ENCODE measurements at regions not wholly inside any gene's neighbourhood (a gene's known extent, or its start where the extent isn't known, plus 50 kb on each side); places are given as distances from the start of the nearest gene placed in this dataset.

DNA sequence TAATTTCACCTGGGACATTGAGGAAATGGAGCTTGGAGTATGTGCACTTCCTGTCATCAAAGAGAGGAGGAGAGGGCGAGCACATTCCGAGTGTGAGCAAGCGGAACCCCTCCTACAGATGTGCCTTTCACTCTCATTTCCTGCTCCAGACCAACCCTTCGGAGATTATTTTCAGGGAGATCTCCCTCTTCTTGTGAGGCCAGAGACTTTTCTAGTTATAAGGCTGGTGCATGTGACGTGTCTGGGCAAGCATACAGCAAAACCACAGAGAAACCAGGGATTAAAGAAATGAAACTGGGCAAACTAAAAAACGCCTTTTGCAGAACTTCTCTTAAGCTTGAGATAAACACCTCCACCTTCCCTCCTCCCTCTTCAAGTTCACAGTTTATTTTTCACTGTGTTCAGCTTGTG, 409.2 kb upstream of the TCF4 start:
- H3K56ac ChIP-seq (ENCODE audit: low read length), result no peak overlapping the region
- no peak overlapping the region for H2BK5ac ChIP-seq (ENCODE audit: low read length)
- DNase-seq, result peak; percentile 27
- H4K8ac ChIP-seq (ENCODE audit: low read depth, low read length), result no peak overlapping the region
- H3K23ac ChIP-seq (ENCODE audit: low read length), result no peak overlapping the region
- H3K4me2 ChIP-seq (ENCODE audit: low read length), result no peak overlapping the region
- H3K27ac ChIP-seq (ENCODE audit: low read depth, low read length), result no peak overlapping the region
- no peaks in the 10 kb centered on the region for H3K79me2 ChIP-seq (ENCODE audit: control insufficient read depth, insufficient read depth, low read length)
- no peak overlapping the region for H3K4ac ChIP-seq (ENCODE audit: low read depth, low read length)
- no peaks in the 10 kb centered on the region for H3K36me3 ChIP-seq (ENCODE audit: control insufficient read depth, insufficient read depth, low read length)
- H3K9ac ChIP-seq (ENCODE audit: low read length), result no peak overlapping the region
- no peak overlapping the region for H4K5ac ChIP-seq (ENCODE audit: low read length)
- no peak overlapping the region for H3K4me3 ChIP-seq (ENCODE audit: low read length)
- WGBS (ENCODE audit: extremely low coverage, insufficient coverage, low lambda C conversion rate), result no CpG with 5 or more reads among the region's 6 CpGs
- H2BK120ac ChIP-seq (ENCODE audit: low read depth, low read length), result no peak overlapping the region
- no peak overlapping the region for H2AK5ac ChIP-seq (ENCODE audit: low read length)
- no peak overlapping the region for H2BK15ac ChIP-seq (replicated peaks; ENCODE audit: low read depth)
- H3K4me1 ChIP-seq (ENCODE audit: control insufficient read depth, low read depth, low read length), result peaks cover 10% of the 10 kb centered on the region
- no peaks in the 10 kb centered on the region for H3K79me1 ChIP-seq (ENCODE audit: low read length)
- H3K18ac ChIP-seq (ENCODE audit: low read length), result no peak overlapping the region
- H3K27me3 ChIP-seq (ENCODE audit: insufficient read depth, low read length, poor library complexity), result no peaks in the 10 kb centered on the region

- Histone ChIP-seq H3K4me1 (ENCODE audit: control insufficient read depth, low read depth, low read length) (peaks cover 10% of the 10 kb centered on the region), H3K23ac (ENCODE audit: low read length) (no peak overlapping the region), H3K18ac (ENCODE audit: low read length) (no peak overlapping the region), H3K27me3 (ENCODE audit: insufficient read depth, low read length, poor library complexity) (no peaks in the 10 kb centered on the region), H2BK5ac (ENCODE audit: low read length) (no peak overlapping the region), H2BK120ac (ENCODE audit: low read depth, low read length) (no peak overlapping the region), H3K27ac (ENCODE audit: low read depth, low read length) (no peak overlapping the region), H4K8ac (ENCODE audit: low read depth, low read length) (no peak overlapping the region), H3K9ac (ENCODE audit: low read length) (no peak overlapping the region), H3K79me2 (ENCODE audit: control insufficient read depth, insufficient read depth, low read length) (no peaks in the 10 kb centered on the region), H3K56ac (ENCODE audit: low read length) (no peak overlapping the region), H4K5ac (ENCODE audit: low read length) (no peak overlapping the region), H2BK15ac (replicated peaks; ENCODE audit: low read depth) (no peak overlapping the region), H3K4me2 (ENCODE audit: low read length) (no peak overlapping the region), H3K36me3 (ENCODE audit: control insufficient read depth, insufficient read depth, low read length) (no peaks in the 10 kb centered on the region), H2AK5ac (ENCODE audit: low read length) (no peak overlapping the region), H3K79me1 (ENCODE audit: low read length) (no peaks in the 10 kb centered on the region), H3K4me3 (ENCODE audit: low read length) (no peak overlapping the region), H3K4ac (ENCODE audit: low read depth, low read length) (no peak overlapping the region)
- no CpG with 5 or more reads among the region's 5 CpGs for WGBS (ENCODE audit: extremely low coverage, insufficient coverage, low lambda C conversion rate)
- DNase-seq, result no peak
Measured at GRCh38 chr18:55996717-55997116, 408.7 kb upstream of the TCF4 start.

DNA sequence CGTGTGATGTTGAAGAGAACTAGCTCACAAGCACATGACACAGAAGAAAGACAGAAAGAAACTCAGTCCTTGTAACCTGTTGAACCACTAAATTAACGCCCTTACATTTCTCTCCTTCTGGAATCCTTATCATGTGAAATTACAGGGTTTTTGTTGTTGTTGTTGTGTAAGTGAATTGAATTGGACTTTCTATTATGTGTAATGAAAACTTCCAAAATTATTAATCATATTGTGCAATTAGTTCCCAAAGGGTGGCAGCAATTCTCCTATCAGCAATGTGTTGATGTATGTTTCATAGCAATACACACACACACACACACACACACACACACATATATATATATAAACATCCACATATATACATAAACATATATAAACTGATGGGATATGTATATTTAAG, 402.2 kb upstream of the TCF4 start:
- DNase-seq, result no peak
- no CpG with 5 or more reads among the region's 2 CpGs for WGBS (ENCODE audit: extremely low coverage, insufficient coverage, low lambda C conversion rate)
- Histone ChIP-seq H3K4me3 (ENCODE audit: low read length) (no peak overlapping the region), H3K18ac (ENCODE audit: low read length) (no peak overlapping the region), H4K8ac (ENCODE audit: low read depth, low read length) (no peak overlapping the region), H3K79me1 (ENCODE audit: low read length) (no peaks in the 10 kb centered on the region), H3K9ac (ENCODE audit: low read length) (no peak overlapping the region), H4K5ac (ENCODE audit: low read length) (no peak overlapping the region), H3K56ac (ENCODE audit: low read length) (no peak overlapping the region), H2BK120ac (ENCODE audit: low read depth, low read length) (no peak overlapping the region), H3K23ac (ENCODE audit: low read length) (no peak overlapping the region), H3K27ac (ENCODE audit: low read depth, low read length) (no peak overlapping the region), H3K4me2 (ENCODE audit: low read length) (no peak overlapping the region), H2BK5ac (ENCODE audit: low read length) (no peak overlapping the region), H3K36me3 (ENCODE audit: control insufficient read depth, insufficient read depth, low read length) (no peaks in the 10 kb centered on the region), H3K4me1 (ENCODE audit: control insufficient read depth, low read depth, low read length) (no peaks in the 10 kb centered on the region), H2BK15ac (replicated peaks; ENCODE audit: low read depth) (no peak overlapping the region), H3K4ac (ENCODE audit: low read depth, low read length) (no peak overlapping the region), H2AK5ac (ENCODE audit: low read length) (no peak overlapping the region), H3K27me3 (ENCODE audit: insufficient read depth, low read length, poor library complexity) (no peaks in the 10 kb centered on the region), H3K79me2 (ENCODE audit: control insufficient read depth, insufficient read depth, low read length) (no peaks in the 10 kb centered on the region)

DNA sequence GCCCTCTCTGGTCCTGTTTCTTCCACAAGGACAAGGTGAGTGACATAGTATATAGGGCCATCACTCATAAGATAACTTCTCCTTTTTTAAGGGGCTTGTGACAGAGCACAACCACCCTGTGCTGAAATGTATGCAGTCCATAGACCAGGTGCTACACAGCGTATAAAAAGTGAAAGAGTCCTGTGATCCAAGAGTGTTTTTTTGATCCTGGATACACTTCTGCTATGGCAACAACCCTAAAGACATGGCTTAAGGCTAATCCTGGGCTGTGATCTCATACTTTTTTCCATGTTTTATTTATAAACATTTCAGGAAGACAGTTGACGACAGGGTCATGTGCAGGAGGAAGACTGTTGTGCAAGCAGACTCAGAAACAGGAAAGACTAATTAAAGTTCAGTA, 400.5 kb upstream of the TCF4 start:
- no peak overlapping the region for H3K4ac ChIP-seq (ENCODE audit: low read depth, low read length)
- no peaks in the 10 kb centered on the region for H3K27me3 ChIP-seq (ENCODE audit: insufficient read depth, low read length, poor library complexity)
- no peak overlapping the region for H2BK15ac ChIP-seq (replicated peaks; ENCODE audit: low read depth)
- H3K56ac ChIP-seq (ENCODE audit: low read length), result no peak overlapping the region
- no peaks in the 10 kb centered on the region for H3K79me2 ChIP-seq (ENCODE audit: control insufficient read depth, insufficient read depth, low read length)
- no peaks in the 10 kb centered on the region for H3K4me1 ChIP-seq (ENCODE audit: control insufficient read depth, low read depth, low read length)
- H3K79me1 ChIP-seq (ENCODE audit: low read length), result no peaks in the 10 kb centered on the region
- H3K18ac ChIP-seq (ENCODE audit: low read length), result no peak overlapping the region
- no peak overlapping the region for H3K4me2 ChIP-seq (ENCODE audit: low read length)
- no peak overlapping the region for H3K4me3 ChIP-seq (ENCODE audit: low read length)
- no peak overlapping the region for H3K27ac ChIP-seq (ENCODE audit: low read depth, low read length)
- DNase-seq, result no peak
- H2BK120ac ChIP-seq (ENCODE audit: low read depth, low read length), result no peak overlapping the region
- no peak overlapping the region for H2AK5ac ChIP-seq (ENCODE audit: low read length)
- no peak overlapping the region for H4K8ac ChIP-seq (ENCODE audit: low read depth, low read length)
- H4K5ac ChIP-seq (ENCODE audit: low read length), result no peak overlapping the region
- no peak overlapping the region for H2BK5ac ChIP-seq (ENCODE audit: low read length)
- no CpG with 5 or more reads among the region's 2 CpGs for WGBS (ENCODE audit: extremely low coverage, insufficient coverage, low lambda C conversion rate)
- no peak overlapping the region for H3K9ac ChIP-seq (ENCODE audit: low read length)
- H3K36me3 ChIP-seq (ENCODE audit: control insufficient read depth, insufficient read depth, low read length), result no peaks in the 10 kb centered on the region
- H3K23ac ChIP-seq (ENCODE audit: low read length), result no peak overlapping the region

DNA sequence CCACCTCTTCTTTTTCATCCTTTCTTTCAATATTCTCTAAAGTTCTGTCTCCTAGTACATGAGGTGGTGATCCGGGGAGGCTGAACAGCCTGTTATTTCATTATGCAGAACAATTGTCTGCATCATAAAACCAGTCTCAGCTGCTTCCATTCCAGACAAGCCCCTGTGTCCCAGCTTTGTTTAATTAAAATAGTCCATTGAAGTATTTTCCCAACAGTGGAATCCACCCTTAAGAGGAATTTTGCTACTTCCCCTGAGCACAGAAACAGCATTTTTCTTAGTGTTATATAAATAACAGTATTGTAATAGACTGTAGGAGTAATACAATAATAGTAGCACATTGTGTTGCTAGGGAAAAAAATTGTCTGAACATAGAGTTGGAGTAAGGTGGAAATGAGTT, 395.4 kb upstream of the TCF4 start:
- no peak overlapping the region for H2BK120ac ChIP-seq (ENCODE audit: low read depth, low read length)
- DNase-seq, result no peak
- no peak overlapping the region for H3K4ac ChIP-seq (ENCODE audit: low read depth, low read length)
- no peak overlapping the region for H3K9ac ChIP-seq (ENCODE audit: low read length)
- no peaks in the 10 kb centered on the region for H3K4me1 ChIP-seq (ENCODE audit: control insufficient read depth, low read depth, low read length)
- no peaks in the 10 kb centered on the region for H3K36me3 ChIP-seq (ENCODE audit: control insufficient read depth, insufficient read depth, low read length)
- no peak overlapping the region for H4K5ac ChIP-seq (ENCODE audit: low read length)
- H3K27me3 ChIP-seq (ENCODE audit: insufficient read depth, low read length, poor library complexity), result no peaks in the 10 kb centered on the region
- H3K4me2 ChIP-seq (ENCODE audit: low read length), result no peak overlapping the region
- H3K4me3 ChIP-seq (ENCODE audit: low read length), result no peak overlapping the region
- no peak overlapping the region for H2BK15ac ChIP-seq (replicated peaks; ENCODE audit: low read depth)
- H3K79me2 ChIP-seq (ENCODE audit: control insufficient read depth, insufficient read depth, low read length), result no peaks in the 10 kb centered on the region
- no peak overlapping the region for H4K8ac ChIP-seq (ENCODE audit: low read depth, low read length)
- H3K18ac ChIP-seq (ENCODE audit: low read length), result no peak overlapping the region
- no peak overlapping the region for H2BK5ac ChIP-seq (ENCODE audit: low read length)
- H3K56ac ChIP-seq (ENCODE audit: low read length), result no peak overlapping the region
- no peak overlapping the region for H3K23ac ChIP-seq (ENCODE audit: low read length)
- no CpG with 5 or more reads among the region's 1 CpG for WGBS (ENCODE audit: extremely low coverage, insufficient coverage, low lambda C conversion rate)
- no peaks in the 10 kb centered on the region for H3K79me1 ChIP-seq (ENCODE audit: low read length)
- no peak overlapping the region for H3K27ac ChIP-seq (ENCODE audit: low read depth, low read length)
- no peak overlapping the region for H2AK5ac ChIP-seq (ENCODE audit: low read length)

DNA sequence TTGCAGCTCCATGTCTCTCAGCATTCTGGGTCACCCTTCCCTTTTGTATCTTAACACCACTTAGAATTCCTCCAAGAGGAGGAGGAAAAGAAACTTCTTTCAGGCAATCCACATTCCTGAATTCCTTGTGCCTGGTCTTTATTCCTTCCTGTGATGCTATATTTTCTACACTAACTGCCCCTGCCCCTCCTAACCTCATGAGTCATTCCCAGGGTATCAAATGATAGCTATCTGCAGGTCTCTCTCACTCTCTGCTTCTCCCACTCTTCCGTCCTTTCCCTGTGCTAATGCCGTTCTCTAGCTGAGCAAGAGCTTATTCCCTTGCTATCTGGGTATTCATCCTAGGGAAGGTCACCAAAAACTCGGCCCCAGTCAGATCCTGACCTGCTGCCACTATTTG, 395.0 kb upstream of the TCF4 start:
- no peak overlapping the region for H3K4me3 ChIP-seq (ENCODE audit: low read length)
- no peak overlapping the region for H3K4ac ChIP-seq (ENCODE audit: low read depth, low read length)
- peak; percentile 88 for DNase-seq
- H2BK120ac ChIP-seq (ENCODE audit: low read depth, low read length), result no peak overlapping the region
- H3K18ac ChIP-seq (ENCODE audit: low read length), result no peak overlapping the region
- H3K79me2 ChIP-seq (ENCODE audit: control insufficient read depth, insufficient read depth, low read length), result no peaks in the 10 kb centered on the region
- no peak overlapping the region for H2BK5ac ChIP-seq (ENCODE audit: low read length)
- H3K27ac ChIP-seq (ENCODE audit: low read depth, low read length), result no peak overlapping the region
- no CpG with 5 or more reads among the region's 3 CpGs for WGBS (ENCODE audit: extremely low coverage, insufficient coverage, low lambda C conversion rate)
- H3K9ac ChIP-seq (ENCODE audit: low read length), result no peak overlapping the region
- no peak overlapping the region for H3K23ac ChIP-seq (ENCODE audit: low read length)
- H3K79me1 ChIP-seq (ENCODE audit: low read length), result no peaks in the 10 kb centered on the region
- H4K8ac ChIP-seq (ENCODE audit: low read depth, low read length), result no peak overlapping the region
- H3K36me3 ChIP-seq (ENCODE audit: control insufficient read depth, insufficient read depth, low read length), result no peaks in the 10 kb centered on the region
- H2BK15ac ChIP-seq (replicated peaks; ENCODE audit: low read depth), result no peak overlapping the region
- H3K4me1 ChIP-seq (ENCODE audit: control insufficient read depth, low read depth, low read length), result no peaks in the 10 kb centered on the region
- no peak overlapping the region for H4K5ac ChIP-seq (ENCODE audit: low read length)
- H3K4me2 ChIP-seq (ENCODE audit: low read length), result no peak overlapping the region
- no peaks in the 10 kb centered on the region for H3K27me3 ChIP-seq (ENCODE audit: insufficient read depth, low read length, poor library complexity)
- no peak overlapping the region for H2AK5ac ChIP-seq (ENCODE audit: low read length)
- no peak overlapping the region for H3K56ac ChIP-seq (ENCODE audit: low read length)
